Esophagus squamous epithelium (tissue), 4 donors: ENCODE measurements at regions not wholly inside any gene's neighbourhood (a gene's known extent, or its start where the extent isn't known, plus 50 kb on each side); places are given as distances from the start of the nearest gene placed in this dataset.

Experiments used
- CTCF ChIP-seq, 6 experiments: fragments of 450-650 bp in 4 of 6; fragments of 200-600 bp in 2 of 6; sonication (generic) in 2 of 6; IDR thresholded peaks; one replicate each; pipeline ENCODE4 v1.5.1; 2016 to 2019; ENCODE audit warnings: antibody characterized with exemption in 6 of 6, mild to moderate bottlenecking in 4 of 6, moderate library complexity in 4 of 6
- POLR2A ChIP-seq, 4 donors: fragments of 450-650 bp; IDR thresholded peaks; one replicate each; pipeline ENCODE4 v1.6.1; 2017; ENCODE audit warnings: antibody characterized with exemption in 4 of 4, mild to moderate bottlenecking in 4 of 4, moderate library complexity in 3 of 4

DNA sequence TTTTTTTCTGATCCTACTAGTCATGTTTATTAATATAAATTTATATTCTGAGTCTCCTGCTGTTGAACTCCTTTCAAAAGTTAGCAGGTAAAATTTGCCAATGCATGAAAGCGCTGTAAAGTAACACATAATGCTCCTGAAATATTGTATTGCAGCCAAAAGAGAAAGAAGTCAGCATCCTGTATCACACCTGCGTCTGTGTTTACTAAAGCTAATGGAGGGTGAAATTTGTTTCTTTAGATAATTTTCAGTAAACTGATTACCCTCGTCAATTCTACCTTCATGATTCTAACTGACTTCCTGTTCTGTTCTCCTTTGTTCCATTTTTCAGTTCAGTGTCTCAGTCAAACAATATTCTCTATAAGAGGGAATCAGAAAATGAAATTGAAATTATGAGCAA, 415.4 kb downstream of the CDH9 start:
- TF ChIP-seq CTCF (IDR thresholded peaks at IDR 0.05) (no peak), POLR2A (IDR thresholded peaks at IDR 0.05) (no peak)
